ENCODE measurements at regions not wholly inside any gene's neighbourhood (a gene's known extent, or its start where the extent isn't known, plus 50 kb on each side); places are given as distances from the start of the nearest gene placed in this dataset.

DNA sequence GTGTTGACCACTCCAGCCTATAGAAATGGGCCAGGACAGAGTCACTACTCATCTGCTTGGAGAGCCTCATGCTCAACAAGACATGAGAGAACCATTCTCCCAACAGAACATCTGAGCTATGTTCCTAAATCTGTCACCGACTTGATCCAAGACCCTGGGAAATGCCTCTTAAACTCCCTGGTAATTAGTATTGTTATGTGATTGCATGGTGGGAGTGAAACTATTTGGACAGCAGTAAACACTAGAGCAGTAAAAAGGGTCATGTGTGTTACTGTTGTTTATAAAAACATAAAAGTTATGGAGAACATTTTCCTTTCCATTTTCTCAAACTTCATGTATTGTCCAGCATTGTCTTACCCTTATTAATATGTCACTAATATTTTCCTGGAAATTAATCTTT, 369.8 kb upstream of the FAT3 start:
- no peak for DNase-seq

DNA sequence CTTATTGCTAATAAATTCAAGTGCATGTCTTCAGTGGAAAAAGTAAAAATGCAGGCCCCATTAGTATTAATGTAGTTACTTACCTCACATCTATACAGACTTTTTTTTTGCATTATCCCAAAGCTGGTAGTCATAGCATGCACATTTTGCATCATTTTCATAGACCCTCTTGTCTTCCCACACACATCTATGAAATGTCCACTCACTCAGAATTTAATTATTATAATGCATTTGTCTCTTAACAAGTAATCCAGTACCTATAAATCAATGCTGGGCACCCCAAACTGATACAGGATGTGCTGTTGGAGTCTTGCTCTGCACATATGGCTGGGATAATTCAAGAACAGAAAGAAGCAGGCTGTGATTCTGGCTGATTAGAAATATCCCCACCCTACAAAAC, 370.4 kb upstream of the FAT3 start:
- no peak for DNase-seq

DNA sequence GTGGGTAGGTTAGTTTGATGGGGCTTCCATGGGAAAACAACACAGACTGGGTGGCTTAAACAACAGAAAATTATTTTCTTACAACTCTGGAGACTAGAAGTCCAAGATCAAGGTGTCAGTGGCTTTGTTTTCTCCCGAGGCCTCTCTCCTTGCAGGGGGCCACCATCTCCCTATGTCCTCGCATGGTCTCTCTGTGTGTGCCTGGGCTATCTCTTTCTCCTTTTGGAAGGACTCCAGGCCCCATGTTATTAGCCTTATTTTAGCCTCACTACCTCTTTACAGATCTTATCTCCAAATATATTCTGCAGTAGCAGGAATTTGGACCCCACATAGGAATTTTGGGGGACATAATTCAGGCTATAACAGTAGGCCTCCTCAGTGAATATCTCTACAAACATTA, 372.7 kb upstream of the FAT3 start:
- DNase-seq = no peak

DNA sequence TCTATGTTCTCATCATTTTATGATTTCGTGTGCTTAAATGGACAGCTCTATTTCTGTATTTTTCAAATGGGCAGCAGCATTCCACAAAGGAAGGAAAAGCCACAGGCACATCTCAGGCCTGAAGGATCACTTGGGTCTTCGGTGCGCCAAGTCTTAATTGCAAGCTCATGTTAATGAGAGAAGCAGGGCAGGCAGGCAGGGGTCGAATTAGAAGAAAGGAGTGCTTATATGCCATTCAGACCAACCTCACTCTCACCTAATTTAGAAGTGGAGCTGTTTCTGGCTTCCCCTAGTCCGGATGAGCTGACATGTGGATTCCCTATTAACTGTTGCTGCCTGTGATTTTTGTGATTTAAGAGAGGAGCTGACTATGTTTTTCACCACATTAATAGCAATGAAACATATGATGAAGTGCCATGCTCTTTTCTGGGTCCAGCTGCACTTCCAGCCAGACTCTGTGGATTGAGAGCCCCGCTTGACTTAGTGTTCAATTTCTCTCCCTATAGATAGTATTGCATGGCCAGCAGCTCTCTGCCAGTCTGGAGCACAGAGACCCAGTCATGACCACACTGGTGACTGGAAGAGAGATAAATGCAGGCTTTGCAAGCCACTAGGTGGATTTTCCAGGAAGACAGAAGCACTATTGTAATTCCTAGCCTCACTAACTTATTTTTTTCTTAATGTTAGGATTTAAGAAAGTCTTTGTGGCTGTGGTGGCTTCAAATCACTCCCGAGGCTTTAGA, 373.9 kb upstream of the FAT3 start:
- no peak for DNase-seq

DNA sequence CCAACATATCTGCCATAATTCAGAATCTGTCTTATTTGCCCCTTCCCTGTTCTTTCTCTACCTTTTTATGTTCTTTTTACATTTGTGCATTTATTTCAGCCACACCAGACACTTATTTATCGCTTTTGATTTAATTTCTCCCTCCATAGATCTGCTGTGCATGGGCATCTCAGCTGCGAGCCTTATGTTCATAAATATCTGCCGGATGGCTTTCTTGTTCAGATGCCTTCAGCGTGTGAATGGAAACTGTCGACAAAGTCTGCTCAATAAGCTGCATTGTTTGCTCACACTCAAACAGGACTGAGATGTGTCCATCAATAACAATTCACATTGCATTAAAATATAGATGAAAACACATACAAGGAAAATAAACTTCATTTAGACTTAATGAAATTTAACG, 374.6 kb upstream of the FAT3 start:
- no peak for DNase-seq

DNA sequence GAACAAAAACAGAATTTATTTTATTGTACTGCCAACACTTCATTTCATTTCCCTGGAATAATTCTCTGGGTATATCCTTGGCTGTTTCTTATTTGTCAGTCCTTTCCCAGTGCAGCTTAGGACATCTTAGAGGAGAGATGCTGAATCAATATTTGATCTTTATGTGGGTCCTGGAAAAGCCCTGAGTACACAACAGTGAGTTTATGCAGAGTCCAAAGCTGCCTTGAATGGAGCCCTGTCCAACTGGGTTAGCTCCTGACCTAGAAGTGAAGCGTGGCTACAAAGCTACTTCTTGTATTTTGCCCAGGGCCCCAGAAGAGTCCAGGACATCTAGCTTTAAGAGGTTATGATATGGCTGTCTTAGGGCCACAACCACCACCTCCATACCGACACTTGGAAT, 378.0 kb upstream of the FAT3 start:
- no peak for DNase-seq

DNA sequence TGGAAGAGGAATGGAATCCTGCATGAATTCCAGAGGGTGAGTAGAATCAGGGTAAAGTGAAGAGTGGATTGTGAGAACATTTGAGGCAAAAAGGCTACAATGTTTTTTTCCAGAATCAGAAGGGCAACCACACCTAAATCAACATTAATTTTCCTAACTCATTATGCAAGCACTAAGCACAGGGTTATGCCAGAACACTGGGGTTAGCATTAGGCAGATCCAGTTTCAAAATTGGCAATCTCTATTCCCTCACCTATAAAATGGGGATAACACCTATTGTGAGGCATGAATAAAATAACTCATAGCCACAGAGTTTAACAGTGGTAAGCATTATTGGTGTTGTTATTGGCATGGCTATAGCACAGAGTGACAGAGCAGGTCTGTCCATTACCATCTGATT, 378.6 kb upstream of the FAT3 start:
- no peak for DNase-seq

DNA sequence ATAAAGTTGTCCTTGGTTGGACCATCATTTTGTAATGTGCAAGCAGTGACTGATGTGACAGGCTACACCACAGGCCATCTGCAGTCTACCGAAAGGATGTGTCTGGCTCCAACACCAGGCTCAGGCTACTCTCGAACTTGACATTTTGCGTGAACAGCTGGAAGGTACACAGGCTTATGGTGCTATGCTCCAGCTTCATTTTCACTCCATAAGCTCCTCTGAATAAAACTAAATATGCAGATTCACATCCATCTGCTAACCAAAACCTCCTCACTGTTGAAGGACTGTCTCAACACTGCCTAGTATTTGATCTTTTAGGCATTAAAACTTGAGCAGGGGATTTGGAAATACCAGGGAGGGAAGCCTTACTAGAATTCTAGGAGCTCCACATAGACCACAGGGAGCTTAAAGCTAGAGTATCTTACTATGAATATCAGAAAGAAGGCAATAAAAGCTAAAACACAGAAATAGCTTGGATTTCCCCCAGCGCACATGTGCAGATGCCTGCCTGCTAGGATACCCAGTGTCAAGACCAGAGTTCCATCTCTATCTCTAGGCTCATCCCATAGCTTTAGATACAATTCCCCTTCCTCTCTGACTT, 383.9 kb upstream of the FAT3 start:
- DNase-seq = no peak

DNA sequence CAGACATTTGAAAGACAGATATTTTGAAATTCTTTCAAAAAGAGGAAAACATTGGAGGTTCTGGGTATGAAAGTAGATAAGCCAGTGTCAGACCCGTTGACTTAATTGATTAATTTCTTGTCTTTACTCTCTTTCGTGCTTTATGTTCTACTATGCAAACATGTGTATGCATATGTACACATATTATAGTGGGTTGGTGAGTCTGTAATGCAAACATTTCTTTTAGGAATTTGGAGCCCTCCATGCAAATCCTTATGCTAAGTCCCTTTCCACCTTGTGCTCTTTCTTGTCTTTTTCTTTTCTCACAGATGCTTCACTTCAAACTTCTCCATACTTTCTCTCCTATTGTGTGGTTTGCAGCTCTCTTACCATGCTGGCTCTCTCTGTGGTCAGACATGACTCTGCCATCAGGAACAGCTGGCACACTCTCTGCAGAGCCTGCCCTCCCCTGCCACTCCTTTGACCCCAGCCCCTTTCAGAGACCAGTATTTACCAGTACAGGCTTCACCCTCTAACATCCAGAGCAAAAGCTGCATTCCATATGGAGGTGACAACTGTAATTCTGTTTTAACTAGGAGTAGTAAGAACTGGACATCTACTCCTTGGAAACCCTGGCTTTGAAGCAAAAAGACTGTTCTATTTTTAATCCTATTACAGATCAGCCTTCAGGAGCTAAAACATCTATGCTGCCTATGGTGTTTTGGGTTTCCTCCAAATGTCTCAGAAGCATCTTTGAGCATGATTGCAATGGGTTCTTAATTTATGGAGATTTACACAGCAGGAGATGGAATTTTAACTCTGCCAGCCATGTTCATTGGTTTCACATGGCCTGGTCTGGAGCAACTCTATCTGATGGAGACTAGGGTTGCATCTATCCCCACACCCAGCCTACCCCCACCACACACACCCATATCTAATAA, 386.9 kb upstream of the FAT3 start:
- no peak for DNase-seq

DNA sequence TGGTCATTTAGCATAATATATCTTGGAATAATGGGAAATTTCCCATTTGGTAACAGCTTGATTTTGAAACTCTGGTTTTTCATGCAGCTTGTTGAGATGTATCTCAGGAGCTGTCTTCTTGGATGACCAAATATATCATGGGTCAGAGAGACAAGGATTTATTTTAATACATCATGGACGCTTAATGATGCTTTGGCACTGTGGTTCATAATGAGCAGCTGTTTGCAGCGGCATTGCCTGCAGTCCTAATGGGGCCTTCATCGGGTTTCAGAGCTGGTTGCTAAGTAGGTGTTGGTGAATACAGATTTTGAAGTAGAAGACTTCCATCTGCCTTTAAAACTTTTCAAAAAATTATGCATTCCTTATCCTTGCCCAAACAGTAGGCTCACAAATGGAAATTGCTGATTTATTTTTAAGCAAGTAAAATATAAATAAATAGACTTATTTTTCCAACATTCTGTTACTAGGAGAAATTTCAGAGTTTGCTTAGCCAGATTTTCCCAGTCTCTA, 389.5 kb upstream of the FAT3 start:
- no peak for DNase-seq

DNA sequence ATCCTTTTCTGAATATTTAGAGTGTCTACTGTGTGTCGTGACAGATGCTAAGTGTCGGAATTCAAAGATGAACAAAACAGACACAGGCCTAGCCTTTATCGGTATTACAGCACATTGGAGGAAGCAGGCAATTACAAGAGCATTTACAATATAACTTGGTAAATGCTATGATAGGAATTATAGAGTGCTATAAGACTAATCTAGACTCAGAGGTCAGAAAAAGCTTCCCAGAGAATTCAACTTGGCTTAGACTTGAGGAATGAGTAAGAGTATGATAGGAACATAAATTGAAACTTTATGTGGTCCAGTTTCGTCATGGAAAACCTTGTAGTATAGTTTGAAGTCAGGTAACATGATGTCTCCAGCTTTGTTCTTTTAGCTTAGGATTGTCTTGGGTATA, 395.7 kb upstream of the FAT3 start:
- no peak for DNase-seq

DNA sequence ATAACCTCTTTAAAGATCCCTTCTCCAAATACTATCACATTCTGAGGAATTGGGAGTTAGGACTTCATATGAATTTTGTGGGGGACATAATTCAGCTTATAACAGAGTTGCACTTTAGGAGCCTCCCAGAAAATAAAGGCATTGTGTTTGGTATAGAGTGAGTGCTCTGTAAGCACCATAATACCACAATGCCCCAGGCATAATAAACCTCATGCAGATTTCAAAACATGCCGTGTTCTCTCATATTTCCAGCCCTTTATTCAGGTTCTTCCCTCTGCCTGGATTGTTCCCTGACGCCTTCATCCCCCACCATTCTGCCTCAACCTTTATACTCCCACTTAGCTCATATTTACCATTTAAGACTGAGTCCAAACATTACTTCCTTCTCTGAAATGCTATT, 398.8 kb upstream of the FAT3 start:
- DNase-seq = no peak

DNA sequence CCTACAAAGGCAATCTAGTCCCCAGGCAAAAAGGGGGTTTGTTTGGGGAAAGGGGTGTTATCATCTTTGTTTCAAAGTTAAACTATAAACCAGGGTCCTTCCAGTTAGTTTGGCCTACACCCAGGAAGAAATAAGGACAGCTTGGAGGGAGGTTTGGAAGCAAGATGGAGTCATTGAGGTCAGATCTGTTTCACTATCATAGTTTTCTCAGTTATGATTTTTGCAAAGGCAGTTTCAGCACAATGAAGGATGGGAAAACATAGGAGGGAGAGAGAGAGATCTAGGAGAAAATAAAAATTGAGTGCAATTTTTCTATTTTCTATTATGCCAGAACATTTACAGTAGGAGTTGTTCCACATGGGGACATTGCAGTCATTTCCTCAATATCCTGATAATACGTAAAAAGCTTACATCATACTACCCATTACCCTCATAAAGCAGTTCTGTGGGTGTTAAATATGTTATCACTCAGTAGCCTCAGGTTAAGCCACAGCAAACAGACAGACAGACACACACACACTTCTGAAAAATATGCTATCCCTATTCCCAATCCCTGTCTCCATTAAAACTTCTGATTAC, 401.3 kb upstream of the FAT3 start:
- DNase-seq = no peak

DNA sequence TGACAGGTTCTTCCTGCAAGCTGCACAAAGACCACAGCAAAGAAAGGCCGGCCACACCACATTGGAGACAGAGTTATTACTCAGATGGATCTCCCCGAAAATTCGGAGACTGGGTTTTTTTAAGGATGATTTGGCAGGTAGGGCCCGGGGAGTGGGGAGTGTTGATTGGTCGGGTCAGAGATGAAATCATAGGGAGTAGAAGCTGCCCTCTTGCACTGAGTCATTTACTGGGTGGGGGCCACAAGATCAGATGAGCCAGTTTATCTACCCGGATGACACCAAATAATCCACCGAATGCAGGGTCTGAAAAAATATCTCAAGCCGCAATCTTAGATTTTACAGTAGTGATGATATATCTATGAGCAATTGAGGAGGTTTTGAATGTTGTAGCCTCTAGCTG, 401.8 kb upstream of the FAT3 start:
- DNase-seq = no peak

DNA sequence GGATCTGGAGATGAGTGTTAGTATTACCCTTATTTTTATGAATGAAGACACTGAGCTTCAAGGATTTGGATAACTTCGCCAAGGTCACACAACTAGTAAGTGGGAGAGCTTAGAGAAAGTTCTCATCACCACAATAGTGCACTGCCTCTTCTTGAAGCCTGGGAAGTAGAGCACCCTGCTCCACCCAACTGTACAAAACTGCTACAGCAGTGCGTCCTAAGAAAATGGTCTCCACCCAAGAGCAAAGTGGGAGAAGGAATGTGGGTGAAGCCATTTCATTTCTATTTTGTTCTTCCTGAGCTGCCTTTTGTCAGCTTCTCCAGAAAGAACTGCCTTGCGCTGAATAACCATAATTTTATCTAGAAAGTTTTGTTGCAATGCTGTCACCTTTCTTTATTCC, 403.9 kb upstream of the FAT3 start:
- no peak for DNase-seq

DNA sequence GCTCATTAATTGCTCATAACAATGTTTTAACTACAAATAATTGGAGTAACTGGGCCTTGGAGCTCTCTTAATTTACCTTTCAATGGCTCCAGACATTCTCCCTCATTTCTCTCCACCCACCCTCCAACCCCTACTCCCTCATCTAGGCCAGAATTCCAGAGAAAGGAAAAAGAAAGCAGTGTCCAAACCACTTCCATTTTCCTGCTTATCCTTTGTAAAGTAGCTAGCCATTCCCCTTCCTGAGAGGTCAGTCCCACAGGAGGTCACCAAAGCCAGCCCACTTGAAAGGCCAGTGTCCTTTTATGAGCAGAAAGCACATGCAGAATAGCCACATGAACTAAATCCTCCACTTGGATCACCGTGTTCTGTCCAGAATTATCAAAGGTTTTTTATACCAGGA, 404.8 kb upstream of the FAT3 start:
- no peak for DNase-seq

DNA sequence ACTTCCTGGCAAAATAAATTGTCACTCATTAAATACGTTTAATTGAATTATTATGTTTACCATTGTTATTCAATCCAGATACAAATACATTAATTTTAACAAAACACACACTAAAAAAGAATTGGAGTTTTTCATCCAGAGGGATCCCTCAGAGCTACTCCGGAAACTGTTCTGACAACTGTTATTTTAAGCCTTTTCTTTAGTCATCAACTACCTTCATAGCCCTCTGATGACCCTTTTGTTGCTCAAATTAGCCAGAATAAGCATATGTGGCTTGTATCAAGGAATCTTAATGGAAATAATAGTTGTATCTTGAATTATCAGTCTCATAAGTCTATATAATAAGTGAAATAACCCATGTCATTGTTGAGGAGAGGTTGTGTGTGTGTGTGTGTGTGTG, 405.4 kb upstream of the FAT3 start:
- DNase-seq = no peak

DNA sequence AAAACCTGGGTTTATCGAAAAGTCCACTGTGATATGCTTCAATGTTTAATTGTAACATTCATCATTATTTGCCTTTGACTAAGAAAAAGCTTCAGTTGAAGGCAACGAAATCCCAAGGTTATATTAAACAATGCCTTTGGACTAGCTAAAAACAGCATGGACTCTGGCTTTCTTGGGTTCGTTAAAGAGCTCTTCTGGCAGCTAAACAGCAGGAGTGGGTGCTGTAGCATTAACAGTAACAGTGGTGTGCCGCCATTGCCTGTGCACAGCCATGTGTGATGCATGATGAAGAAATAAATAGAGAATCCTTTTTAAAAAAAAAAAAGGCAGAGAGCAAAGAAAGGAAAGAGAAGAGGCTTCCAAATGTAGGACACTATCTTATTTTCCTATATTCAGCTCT, 406.6 kb upstream of the FAT3 start:
- DNase-seq = no peak

DNA sequence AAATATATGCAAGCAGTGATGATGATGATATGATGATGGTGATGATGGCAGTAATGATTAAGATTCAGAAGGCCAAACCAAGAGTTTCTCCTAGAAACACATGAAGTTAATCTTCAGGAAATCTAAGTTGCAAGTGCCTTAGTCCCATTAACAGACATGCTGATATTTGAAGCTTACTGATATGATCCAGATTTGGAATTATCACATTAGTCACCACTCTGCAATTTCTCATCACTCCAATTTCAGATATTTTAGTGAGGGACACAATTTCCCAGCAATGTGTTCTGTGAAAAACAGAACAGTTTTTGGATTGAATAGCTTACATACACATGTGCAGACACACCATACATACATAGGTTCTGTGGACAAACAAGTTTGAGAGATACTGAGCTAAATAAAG, 411.4 kb upstream of the FAT3 start:
- no peak for DNase-seq

DNA sequence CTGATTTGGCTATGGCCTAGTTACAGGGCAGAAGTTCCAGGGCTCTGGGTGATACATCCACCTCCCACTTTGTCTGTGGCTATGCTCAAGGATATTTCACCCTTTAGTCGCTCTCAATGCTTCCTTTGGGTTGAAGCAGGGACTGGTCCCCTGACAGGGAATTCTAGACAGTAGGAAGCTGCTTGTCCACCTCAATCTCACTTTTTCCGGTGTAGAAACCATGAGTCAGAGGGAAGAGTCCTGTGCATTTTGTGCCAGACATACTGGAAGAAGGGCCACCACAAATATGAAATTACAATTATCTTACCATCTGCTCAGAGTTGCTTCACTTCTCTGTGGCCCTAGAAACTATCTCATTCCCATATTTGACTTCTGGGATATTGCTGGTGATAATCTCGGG, 413.7 kb upstream of the FAT3 start:
- no peak for DNase-seq

DNA sequence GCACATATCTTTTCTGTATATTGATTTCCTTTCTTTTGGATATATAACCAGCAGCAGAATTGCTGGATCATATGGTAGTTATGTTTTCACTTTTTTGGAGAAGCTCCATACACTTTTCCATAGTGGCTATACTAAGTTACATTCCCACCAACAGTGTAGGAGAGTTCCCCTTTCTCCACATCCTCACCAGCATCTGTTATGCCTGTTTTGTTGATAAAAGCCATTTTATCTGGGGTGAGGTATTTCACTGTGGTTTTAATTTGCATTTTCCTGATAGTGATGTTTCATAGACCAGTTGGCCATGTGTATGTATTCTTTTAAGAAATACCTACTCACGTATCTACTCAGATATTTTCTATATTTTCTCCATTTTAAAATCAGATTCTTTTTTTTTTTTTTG, 419.3 kb upstream of the FAT3 start:
- no peak for DNase-seq

DNA sequence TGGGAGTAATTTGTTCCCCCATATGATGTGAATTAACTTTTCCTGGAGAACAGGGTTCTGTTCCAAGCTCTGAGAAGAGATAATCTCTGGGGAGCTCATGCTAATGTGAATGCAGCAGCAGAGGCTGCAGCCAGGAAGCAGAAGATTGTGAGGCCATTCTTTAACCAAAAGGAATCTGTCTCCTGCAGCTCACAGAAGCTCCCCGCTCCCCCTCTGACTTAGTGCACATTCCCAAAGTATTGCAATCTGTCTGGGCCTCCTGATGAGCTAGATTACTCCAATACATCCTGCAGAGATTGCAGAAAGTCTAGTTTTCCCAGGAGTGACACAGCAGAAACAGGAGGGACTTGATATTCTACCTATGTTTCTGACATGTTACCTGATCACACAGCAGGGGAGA, 420.6 kb upstream of the FAT3 start:
- DNase-seq = no peak

DNA sequence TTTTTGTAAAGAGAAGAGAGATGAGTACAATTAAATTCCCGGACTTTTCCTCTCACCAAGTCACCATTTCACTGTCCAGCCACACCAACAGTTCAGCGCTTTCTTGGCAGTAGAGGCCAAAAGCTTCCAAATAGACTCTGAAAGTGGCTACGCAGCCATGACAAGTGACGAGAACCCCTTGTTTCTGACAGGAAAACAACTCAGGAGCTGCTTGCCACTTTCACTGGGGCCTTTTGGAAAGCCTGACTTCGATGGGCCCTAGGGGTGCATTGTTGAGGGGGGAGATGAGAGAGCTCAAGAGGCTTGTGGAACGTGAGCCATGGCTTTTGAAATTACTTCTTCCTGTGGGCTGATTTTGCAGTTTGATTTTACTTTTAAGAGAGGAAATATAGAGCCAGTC, 422.1 kb upstream of the FAT3 start:
- no peak for DNase-seq

Data from dermis blood vessel endothelial cell (primary cell).